H1 (cell line): ENCODE measurements at regions not wholly inside any gene's neighbourhood (a gene's known extent, or its start where the extent isn't known, plus 50 kb on each side); places are given as distances from the start of the nearest gene placed in this dataset.

Source experiments
- BCL11A ChIP-seq, 2 experiments: IDR thresholded peaks; one replicate each; pipeline ENCODE4 v1.6.1; 2011; ENCODE audit warnings: low read depth in 2 of 2, low read length in 2 of 2, mild to moderate bottlenecking in 2 of 2
- BRCA1 ChIP-seq: IDR thresholded peaks from 2 replicates; pipeline ENCODE4 v1.6.1; 2012; ENCODE audit warnings: low read depth, low read length, improper control_type of control experiment
- CBX8 ChIP-seq: fragments of 300-800, 300-1000 bp; sonication (generic); IDR thresholded peaks from 2 replicates; pipeline ENCODE4 v1.7.1; 2016; ENCODE audit warnings: low read depth, low read length, borderline replicate concordance
- EGR1 ChIP-seq: IDR thresholded peaks from 2 replicates; pipeline ENCODE4 v1.6.1; 2011; ENCODE audit warnings: low read depth, low read length, borderline replicate concordance
- POU5F1 ChIP-seq: IDR thresholded peaks from 2 replicates; pipeline ENCODE4 v1.6.1; 2011; ENCODE audit warnings: low read depth, mild to moderate bottlenecking, low read length, moderate library complexity
- RAD21 ChIP-seq, 2 experiments: IDR thresholded peaks in 1 of 2; conservative IDR thresholded peaks in 1 of 2; 2 replicates each; pipeline ENCODE4 v1.6.1; 2011; ENCODE audit warnings: low read depth in 2 of 2, low read length in 2 of 2, improper control_type of control experiment in 1 of 2, inconsistent platforms in 1 of 2, mild to moderate bottlenecking in 1 of 2, moderate library complexity in 1 of 2
- SP1 ChIP-seq: IDR thresholded peaks from 2 replicates; pipeline ENCODE4 v1.6.1; 2011; ENCODE audit warnings: low read depth, low read length
- TAF1 ChIP-seq: IDR thresholded peaks from 2 replicates; pipeline ENCODE4 v1.6.1; 2011; ENCODE audit warnings: mild to moderate bottlenecking, low read depth, low read length
- TF ChIP-seq, protein P1 (sequence below), 3 experiments: IDR thresholded peaks; 1 replicate in 2 of 3; 2 replicates in 1 of 3; pipeline versions ENCODE4 v1.5.1 to v1.6.1; 2011; ENCODE audit warnings: low read length in 3 of 3, mild to moderate bottlenecking in 3 of 3, inconsistent platforms in 2 of 3, low read depth in 1 of 3, moderate library complexity in 1 of 3; ENCODE audit not compliant: insufficient read depth in 1 of 3; ENCODE audit errors: control extremely low read depth in 1 of 3

DNA sequence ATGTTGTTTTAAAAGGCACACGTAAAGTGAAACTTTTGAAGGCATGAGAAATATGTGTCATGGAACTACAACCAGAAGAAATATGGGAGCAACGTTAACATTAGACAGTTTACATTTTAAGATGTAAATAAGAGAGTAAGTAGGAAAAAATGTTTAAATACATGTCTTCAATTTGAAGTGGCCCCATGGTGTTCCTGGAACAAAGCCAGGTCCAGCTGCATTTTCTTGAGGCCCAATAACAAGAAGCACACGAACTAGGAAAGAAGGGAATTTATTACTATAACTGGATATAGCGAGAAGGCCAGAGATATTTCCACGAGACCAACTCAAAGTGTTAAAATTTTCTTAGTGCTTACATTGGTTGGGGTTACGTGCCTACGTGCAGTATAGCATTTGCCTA lies 458.1 kb downstream of the KCTD8 start (continued):
- TF ChIP-seq, protein P1, sequence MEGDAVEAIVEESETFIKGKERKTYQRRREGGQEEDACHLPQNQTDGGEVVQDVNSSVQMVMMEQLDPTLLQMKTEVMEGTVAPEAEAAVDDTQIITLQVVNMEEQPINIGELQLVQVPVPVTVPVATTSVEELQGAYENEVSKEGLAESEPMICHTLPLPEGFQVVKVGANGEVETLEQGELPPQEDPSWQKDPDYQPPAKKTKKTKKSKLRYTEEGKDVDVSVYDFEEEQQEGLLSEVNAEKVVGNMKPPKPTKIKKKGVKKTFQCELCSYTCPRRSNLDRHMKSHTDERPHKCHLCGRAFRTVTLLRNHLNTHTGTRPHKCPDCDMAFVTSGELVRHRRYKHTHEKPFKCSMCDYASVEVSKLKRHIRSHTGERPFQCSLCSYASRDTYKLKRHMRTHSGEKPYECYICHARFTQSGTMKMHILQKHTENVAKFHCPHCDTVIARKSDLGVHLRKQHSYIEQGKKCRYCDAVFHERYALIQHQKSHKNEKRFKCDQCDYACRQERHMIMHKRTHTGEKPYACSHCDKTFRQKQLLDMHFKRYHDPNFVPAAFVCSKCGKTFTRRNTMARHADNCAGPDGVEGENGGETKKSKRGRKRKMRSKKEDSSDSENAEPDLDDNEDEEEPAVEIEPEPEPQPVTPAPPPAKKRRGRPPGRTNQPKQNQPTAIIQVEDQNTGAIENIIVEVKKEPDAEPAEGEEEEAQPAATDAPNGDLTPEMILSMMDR (IDR thresholded peaks at IDR 0.05; ENCODE audit: control extremely low read depth in 1 of 3, insufficient read depth in 1 of 3, low read depth in 1 of 3, low read length in 3 of 3) = no peak
- TF ChIP-seq BRCA1 = no peak
- TF ChIP-seq SP1 = no peak
- TF ChIP-seq TAF1 = no peak
- no peak for TF ChIP-seq RAD21 (IDR thresholded peaks at IDR 0.05 in 1 of 2, conservative IDR thresholded peaks at IDR 0.05 in 1 of 2; ENCODE audit: low read depth in 2 of 2, low read length in 2 of 2)
- no peak for TF ChIP-seq POU5F1
- no peak for TF ChIP-seq EGR1
- no peak for TF ChIP-seq BCL11A (IDR thresholded peaks at IDR 0.05; ENCODE audit: low read depth in 2 of 2, low read length in 2 of 2)
- no peak for TF ChIP-seq CBX8
